Natural killer cell (primary cell): ENCODE measurements at regions not wholly inside any gene's neighbourhood (a gene's known extent, or its start where the extent isn't known, plus 50 kb on each side); places are given as distances from the start of the nearest gene placed in this dataset.

ENCODE experiments used
- ATAC-seq, 3 donors: fragments of 150-1000 bp in 2 of 3; fragments of 200-7000 bp in 1 of 3; cut with Tn5 transposase; 1 replicate in 1 of 3; 2 replicates in 2 of 3; pipeline ENCODE4 v1.10.0; 2021; ENCODE audit warnings: mild to moderate bottlenecking in 2 of 3, moderate library complexity in 2 of 3
- DNase-seq, 2 donors: peaks; one replicate each; pipeline versions ENCODE4 v3.0.0 to v3.0.0-alpha.2; 2013 to 2021; ENCODE audit warnings: mixed read lengths in 1 of 2
- H3K27ac ChIP-seq: one replicate; pipeline ENCODE4 v1.5.1; 2013; ENCODE audit warnings: mild to moderate bottlenecking, low read length
- H3K27me3 ChIP-seq: one replicate; pipeline ENCODE4 v1.6.1; 2013; ENCODE audit warnings: low read length; ENCODE audit not compliant: control insufficient read depth, insufficient read depth
- H3K36me3 ChIP-seq: one replicate; pipeline ENCODE4 v1.6.1; 2013; ENCODE audit warnings: low read length; ENCODE audit not compliant: control insufficient read depth, insufficient read depth
- H3K4me1 ChIP-seq: one replicate; pipeline ENCODE4 v1.6.1; 2013; ENCODE audit warnings: low read length; ENCODE audit not compliant: control insufficient read depth, insufficient read depth
- H3K4me3 ChIP-seq: one replicate; pipeline ENCODE4 v1.5.1; 2013; ENCODE audit warnings: low read length
- H3K9me3 ChIP-seq: one replicate; pipeline ENCODE4 v1.6.1; 2013; ENCODE audit warnings: low read length; ENCODE audit not compliant: control insufficient read depth, insufficient read depth
- H3K27ac Mint-ChIP-seq, 2 donors: one replicate each; pipeline ENCODE4 v1.8.0; 2022; ENCODE audit warnings: mild to moderate bottlenecking in 2 of 2, mixed read lengths in 2 of 2, moderate library complexity in 1 of 2
- H3K27me3 Mint-ChIP-seq, 2 donors: one replicate each; pipeline ENCODE4 v1.8.0; 2022; ENCODE audit warnings: low read depth in 2 of 2, mixed read lengths in 2 of 2
- H3K36me3 Mint-ChIP-seq: one replicate; pipeline ENCODE4 v1.8.0; 2022; ENCODE audit warnings: mixed read lengths
- H3K4me1 Mint-ChIP-seq, 2 donors: one replicate each; pipeline ENCODE4 v1.8.0; 2022; ENCODE audit warnings: mixed read lengths in 2 of 2
- H3K4me3 Mint-ChIP-seq: one replicate; pipeline ENCODE4 v1.8.0; 2022; ENCODE audit warnings: mild to moderate bottlenecking, moderate library complexity, mixed read lengths
- H3K9me3 Mint-ChIP-seq, 2 donors: one replicate each; pipeline ENCODE4 v1.8.0; 2022; ENCODE audit warnings: mixed read lengths in 2 of 2
- WGBS: methylation state at CpG from one replicate; pipeline ENCODE4 v1.1.7; 2013; ENCODE audit warnings: missing lambda C conversion rate; ENCODE audit not compliant: insufficient coverage; 5-methylcytosine and 5-hydroxymethylcytosine counted together
- intact Hi-C: fragments of 100-400 bp; cut with micrococcal nuclease; formaldehyde crosslinking; loops from one replicate; pipeline ENCODE4 v1.14.2; 2022
- TF ChIP-seq, protein P1 (sequence below): fragments of 200-600 bp; IDR thresholded peaks from one replicate; pipeline ENCODE4 v1.8.0; 2022; ENCODE audit warnings: antibody characterized with exemption

DNA sequence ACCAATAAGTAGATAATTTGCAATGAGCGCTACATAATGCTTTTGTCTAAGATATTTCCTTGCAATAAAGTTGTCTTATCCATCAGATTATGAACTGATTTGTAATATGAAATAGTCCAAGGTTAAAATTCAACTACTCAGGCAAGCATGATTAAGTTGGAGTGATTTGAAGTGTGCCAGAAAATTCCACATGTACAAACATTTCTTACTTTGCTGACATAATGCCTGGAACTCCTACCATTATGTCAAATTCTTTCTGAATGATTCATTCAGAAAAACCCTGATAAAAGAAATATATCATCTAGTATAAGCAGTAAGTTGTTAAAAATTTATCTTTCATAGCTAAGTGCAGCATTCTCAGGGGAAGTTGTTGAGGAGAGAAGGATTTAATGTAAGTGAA is 87.3 kb downstream of the CBLN2 start:
- H3K27me3 ChIP-seq, result no peaks in the 10 kb centered on the region
- Mint-ChIP-seq H3K27me3 (no peaks in the 10 kb centered on the region), H3K9me3 (peaks cover 8 to 20% of the 10 kb centered on the region in 2 donors), H3K36me3 (peaks cover 6% of the 10 kb centered on the region), H3K4me1 (no peaks in the 10 kb centered on the region), H3K4me3 (no peak overlapping the region), H3K27ac (no peak overlapping the region)
- no peak for DNase-seq
- TF ChIP-seq, protein P1, sequence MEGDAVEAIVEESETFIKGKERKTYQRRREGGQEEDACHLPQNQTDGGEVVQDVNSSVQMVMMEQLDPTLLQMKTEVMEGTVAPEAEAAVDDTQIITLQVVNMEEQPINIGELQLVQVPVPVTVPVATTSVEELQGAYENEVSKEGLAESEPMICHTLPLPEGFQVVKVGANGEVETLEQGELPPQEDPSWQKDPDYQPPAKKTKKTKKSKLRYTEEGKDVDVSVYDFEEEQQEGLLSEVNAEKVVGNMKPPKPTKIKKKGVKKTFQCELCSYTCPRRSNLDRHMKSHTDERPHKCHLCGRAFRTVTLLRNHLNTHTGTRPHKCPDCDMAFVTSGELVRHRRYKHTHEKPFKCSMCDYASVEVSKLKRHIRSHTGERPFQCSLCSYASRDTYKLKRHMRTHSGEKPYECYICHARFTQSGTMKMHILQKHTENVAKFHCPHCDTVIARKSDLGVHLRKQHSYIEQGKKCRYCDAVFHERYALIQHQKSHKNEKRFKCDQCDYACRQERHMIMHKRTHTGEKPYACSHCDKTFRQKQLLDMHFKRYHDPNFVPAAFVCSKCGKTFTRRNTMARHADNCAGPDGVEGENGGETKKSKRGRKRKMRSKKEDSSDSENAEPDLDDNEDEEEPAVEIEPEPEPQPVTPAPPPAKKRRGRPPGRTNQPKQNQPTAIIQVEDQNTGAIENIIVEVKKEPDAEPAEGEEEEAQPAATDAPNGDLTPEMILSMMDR, result no peak
- H3K4me3 ChIP-seq, result no peak overlapping the region
- no peak for ATAC-seq
- no peaks in the 10 kb centered on the region for H3K4me1 ChIP-seq
- H3K36me3 ChIP-seq, result no peaks in the 10 kb centered on the region
- peaks cover 6% of the 10 kb centered on the region for H3K9me3 ChIP-seq
- no CpG with 5 or more reads among the region's 1 CpG for WGBS
- no peak overlapping the region for H3K27ac ChIP-seq
- intact Hi-C loops, result no loop called here

DNA sequence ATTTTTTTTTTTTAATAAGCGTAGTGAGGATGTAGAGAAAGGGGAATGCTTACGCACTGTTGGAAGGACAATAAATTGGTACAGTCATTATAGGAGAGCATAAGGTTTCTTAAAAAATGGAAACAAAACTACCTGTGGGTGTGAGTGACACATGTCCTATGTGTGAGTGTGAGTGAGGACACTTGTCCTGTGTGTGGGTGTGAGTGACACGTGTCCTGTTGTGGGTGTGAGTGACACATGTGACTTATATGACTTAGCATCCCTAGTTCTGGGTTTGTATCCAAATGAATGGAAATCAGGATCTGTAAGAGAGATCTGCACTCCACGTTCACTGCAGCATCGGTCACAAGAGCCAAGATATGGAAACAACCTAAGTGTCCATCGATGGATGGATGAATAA is 91.8 kb downstream of the CBLN2 start:
- H3K27me3 Mint-ChIP-seq, result no peaks in the 10 kb centered on the region
- Histone ChIP-seq H3K27ac (no peak overlapping the region), H3K36me3 (no peaks in the 10 kb centered on the region), H3K9me3 (peaks cover 6% of the 10 kb centered on the region), H3K4me1 (no peaks in the 10 kb centered on the region), H3K27me3 (no peaks in the 10 kb centered on the region), H3K4me3 (no peak overlapping the region)
- no peak overlapping the region for H3K4me3 Mint-ChIP-seq
- H3K27ac Mint-ChIP-seq, result no peak overlapping the region
- H3K4me1 Mint-ChIP-seq, result no peaks in the 10 kb centered on the region
- TF ChIP-seq, protein P1, result no peak
- intact Hi-C loops, result no loop called here
- 89% methylated on average over 5 of the region's 6 CpGs for WGBS
- no peak for DNase-seq
- ATAC-seq, result no peak
- H3K36me3 Mint-ChIP-seq, result peaks cover 6% of the 10 kb centered on the region
- H3K9me3 Mint-ChIP-seq, result peaks cover 18 to 30% of the 10 kb centered on the region in 2 donors

DNA sequence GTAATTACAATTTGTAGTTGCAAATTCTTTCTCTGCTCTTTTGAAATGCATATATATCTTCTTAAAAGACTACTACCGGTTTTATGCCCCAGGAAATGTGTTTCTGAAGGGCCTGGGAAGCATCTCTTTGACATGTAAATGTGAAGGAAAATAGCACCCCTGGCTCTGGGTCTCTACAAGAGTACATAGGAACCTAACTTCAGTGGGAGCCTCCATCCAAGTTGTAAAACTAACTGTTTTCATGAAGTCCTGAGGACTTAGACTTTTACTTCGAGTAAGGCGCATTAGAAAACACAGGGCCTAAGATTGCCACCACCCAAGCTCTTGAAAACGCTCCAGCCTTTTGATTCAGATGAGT is 99.4 kb downstream of the CBLN2 start:
- H3K36me3 Mint-ChIP-seq, result no peaks in the 10 kb centered on the region
- H3K27me3 Mint-ChIP-seq, result no peaks in the 10 kb centered on the region
- no peak for DNase-seq
- Histone ChIP-seq H3K4me3 (no peak overlapping the region), H3K9me3 (no peaks in the 10 kb centered on the region), H3K27me3 (no peaks in the 10 kb centered on the region), H3K36me3 (no peaks in the 10 kb centered on the region), H3K4me1 (no peaks in the 10 kb centered on the region), H3K27ac (no peak overlapping the region)
- H3K9me3 Mint-ChIP-seq, result peaks cover 12 to 13% of the 10 kb centered on the region in 2 donors
- intact Hi-C loops, result no loop called here
- H3K27ac Mint-ChIP-seq, result no peak overlapping the region
- ATAC-seq, result no peak
- H3K4me3 Mint-ChIP-seq, result no peak overlapping the region
- H3K4me1 Mint-ChIP-seq, result no peaks in the 10 kb centered on the region
- 40% methylated on average over 4 of the region's 4 CpGs for WGBS
- TF ChIP-seq, protein P1, result no peak

DNA sequence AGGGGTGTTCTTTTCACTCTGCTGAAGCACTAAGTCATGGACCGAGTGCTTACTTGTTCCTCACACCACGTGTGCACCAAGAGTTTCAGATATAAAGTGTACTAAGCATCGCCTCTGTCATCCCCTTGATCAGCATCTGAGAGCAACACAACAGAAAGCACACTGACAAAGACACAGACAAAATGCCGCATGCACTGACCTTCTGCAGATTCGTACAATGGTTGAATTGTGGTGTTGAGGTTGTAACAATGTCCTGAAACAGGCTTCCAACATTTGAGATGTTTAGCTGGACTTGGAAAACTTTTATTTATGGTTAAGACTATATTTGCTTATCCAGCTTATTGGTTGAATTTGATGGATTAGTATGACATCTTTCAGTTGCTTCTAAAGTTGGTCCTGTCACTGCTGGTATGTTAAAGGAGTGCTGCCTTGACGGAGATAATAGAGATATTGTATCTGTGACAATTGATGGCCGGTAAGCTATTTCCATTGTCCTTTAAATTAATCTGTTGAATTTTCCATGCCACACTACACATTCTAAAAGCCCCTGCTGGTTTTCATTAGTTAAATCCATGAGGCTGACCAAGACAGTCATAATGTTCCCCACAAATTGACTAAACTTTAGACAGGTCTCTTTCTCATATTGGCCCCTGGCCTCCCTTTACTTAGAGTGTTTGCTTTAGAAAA is 99.9 kb downstream of the CBLN2 start:
- Histone ChIP-seq H3K36me3 (no peaks in the 10 kb centered on the region), H3K4me1 (no peaks in the 10 kb centered on the region), H3K27ac (no peak overlapping the region), H3K9me3 (no peaks in the 10 kb centered on the region), H3K4me3 (no peak overlapping the region), H3K27me3 (no peaks in the 10 kb centered on the region)
- H3K9me3 Mint-ChIP-seq, result peaks cover 9 to 11% of the 10 kb centered on the region in 2 donors
- no peaks in the 10 kb centered on the region for H3K4me1 Mint-ChIP-seq
- H3K4me3 Mint-ChIP-seq, result no peak overlapping the region
- intact Hi-C loops, result no loop called here
- H3K27me3 Mint-ChIP-seq, result no peaks in the 10 kb centered on the region
- TF ChIP-seq, protein P1, result no peak
- no peak overlapping the region for H3K27ac Mint-ChIP-seq
- ATAC-seq, result no peak
- no peak for DNase-seq
- no peaks in the 10 kb centered on the region for H3K36me3 Mint-ChIP-seq
- WGBS, result 59% methylated on average over 6 of the region's 7 CpGs
